IMR-90 (cell line): ENCODE measurements at regions not wholly inside any gene's neighbourhood (a gene's known extent, or its start where the extent isn't known, plus 50 kb on each side); places are given as distances from the start of the nearest gene placed in this dataset.

ENCODE experiments used
- CTCF ChIP-seq: conservative IDR thresholded peaks from 2 replicates; pipeline ENCODE4 v1.5.1; 2012; ENCODE audit warnings: mild to moderate bottlenecking, low read depth, low read length, improper control_type of control experiment
- USF2 ChIP-seq: fragments of 150-350 bp; IDR thresholded peaks from 2 replicates; pipeline ENCODE4 v1.6.1; 2017; ENCODE audit warnings: mild to moderate bottlenecking, antibody characterized with exemption, low read length, low read depth

- no peak for TF ChIP-seq USF2
- no peak for TF ChIP-seq CTCF
These were observed 55.2 kb upstream of the MPEG1 start for GRCh38 chr11:59267736-59268475.
